AG10803 (cell line): ENCODE measurements at regions not wholly inside any gene's neighbourhood (a gene's known extent, or its start where the extent isn't known, plus 50 kb on each side); places are given as distances from the start of the nearest gene placed in this dataset.

Experiments used
- DNase-seq: peaks from one replicate; pipeline ENCODE4 v3.0.0; 2010; ENCODE audit warnings: low read depth
- H3K4me3 ChIP-seq: 2 replicates; pipeline ENCODE4 v1.5.1; 2011; ENCODE audit warnings: mild to moderate bottlenecking, low read length, control low read depth
- TF ChIP-seq, protein P1 (sequence below): conservative IDR thresholded peaks from 2 replicates; pipeline ENCODE4 v1.5.1; 2011; ENCODE audit warnings: mild to moderate bottlenecking, low read length, control low read depth, inconsistent platforms

DNA sequence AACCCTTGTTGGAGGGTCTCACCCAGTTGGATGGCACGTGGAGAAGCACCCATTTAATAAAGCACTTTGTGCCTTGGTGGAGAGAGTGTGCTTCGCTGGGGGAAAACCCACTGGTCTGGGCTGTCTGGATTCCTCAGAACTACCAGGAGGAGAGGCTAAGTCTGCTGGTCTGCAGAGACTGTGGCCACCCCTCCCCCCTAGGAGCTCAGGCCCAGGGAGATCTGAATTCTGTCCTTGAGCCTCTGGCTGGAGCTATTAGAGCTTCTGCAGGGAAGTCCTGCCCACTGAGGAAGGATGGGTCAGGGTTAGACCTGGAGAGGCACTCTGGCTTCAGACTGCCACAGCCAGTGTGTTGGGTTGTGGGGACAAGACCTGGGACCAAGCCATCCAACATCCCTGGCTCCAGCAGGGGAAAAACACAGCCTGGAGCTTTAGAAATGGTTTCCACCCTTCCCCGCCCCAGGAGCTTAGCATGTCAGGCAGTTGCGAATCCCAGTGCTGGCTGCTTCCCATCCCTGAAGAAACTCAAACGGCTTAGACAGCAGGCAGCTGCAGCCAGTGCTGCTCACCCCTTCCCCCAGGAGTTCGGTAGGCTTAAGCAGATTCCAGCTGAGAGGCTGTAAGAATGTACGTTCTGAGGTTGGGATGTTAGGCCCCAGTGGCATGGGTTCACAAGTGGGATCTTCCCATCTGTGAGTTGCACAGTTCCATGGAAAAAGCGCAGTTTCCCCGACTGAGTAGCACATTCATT, 288.3 kb downstream of the TGFB2 start:
- H3K4me3 ChIP-seq, result no peak overlapping the region
- no peak for DNase-seq
- TF ChIP-seq, protein P1, sequence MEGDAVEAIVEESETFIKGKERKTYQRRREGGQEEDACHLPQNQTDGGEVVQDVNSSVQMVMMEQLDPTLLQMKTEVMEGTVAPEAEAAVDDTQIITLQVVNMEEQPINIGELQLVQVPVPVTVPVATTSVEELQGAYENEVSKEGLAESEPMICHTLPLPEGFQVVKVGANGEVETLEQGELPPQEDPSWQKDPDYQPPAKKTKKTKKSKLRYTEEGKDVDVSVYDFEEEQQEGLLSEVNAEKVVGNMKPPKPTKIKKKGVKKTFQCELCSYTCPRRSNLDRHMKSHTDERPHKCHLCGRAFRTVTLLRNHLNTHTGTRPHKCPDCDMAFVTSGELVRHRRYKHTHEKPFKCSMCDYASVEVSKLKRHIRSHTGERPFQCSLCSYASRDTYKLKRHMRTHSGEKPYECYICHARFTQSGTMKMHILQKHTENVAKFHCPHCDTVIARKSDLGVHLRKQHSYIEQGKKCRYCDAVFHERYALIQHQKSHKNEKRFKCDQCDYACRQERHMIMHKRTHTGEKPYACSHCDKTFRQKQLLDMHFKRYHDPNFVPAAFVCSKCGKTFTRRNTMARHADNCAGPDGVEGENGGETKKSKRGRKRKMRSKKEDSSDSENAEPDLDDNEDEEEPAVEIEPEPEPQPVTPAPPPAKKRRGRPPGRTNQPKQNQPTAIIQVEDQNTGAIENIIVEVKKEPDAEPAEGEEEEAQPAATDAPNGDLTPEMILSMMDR, result no peak

DNA sequence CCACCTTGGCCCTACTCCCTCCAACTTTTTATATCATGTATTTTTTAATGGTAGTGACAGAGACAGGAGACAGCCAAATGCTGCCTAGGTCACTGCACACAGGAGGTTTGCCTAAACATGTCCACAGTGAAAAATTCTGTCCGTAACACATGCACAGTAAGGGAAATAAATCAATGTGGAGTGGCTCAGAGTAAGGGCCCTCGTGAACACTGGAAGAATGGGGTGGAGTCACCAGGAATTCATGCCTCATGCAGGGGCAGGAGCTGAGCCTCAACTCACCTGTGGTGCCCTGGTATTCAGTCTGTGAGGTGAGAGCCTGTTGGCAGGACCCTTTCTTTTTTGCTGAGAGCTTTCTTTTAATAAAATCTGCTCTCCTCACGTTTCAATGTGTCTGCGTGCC, 289.1 kb downstream of the TGFB2 start:
- no peak overlapping the region for H3K4me3 ChIP-seq
- DNase-seq, result no peak
- TF ChIP-seq, protein P1, result no peak

DNA sequence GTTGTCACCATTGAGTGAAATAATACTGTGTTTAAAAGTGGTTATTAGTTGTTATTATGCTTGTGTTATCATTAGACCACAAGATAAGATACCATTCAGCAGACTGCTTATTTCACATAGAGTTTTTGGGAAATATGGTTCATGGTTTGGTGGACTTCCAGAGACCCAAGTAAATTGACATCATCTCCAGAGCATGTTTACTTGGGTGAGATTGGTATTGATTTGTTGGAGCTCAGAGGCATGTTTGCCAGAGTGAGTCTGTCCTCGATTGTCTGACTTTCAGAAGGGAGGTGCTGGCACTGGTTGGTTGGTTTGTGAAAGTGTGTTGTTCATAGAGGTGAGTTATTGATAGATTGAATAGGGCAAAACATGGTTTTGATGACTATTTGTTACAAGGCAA, 291.4 kb downstream of the TGFB2 start:
- TF ChIP-seq, protein P1, result no peak
- DNase-seq, result no peak
- no peak overlapping the region for H3K4me3 ChIP-seq

DNA sequence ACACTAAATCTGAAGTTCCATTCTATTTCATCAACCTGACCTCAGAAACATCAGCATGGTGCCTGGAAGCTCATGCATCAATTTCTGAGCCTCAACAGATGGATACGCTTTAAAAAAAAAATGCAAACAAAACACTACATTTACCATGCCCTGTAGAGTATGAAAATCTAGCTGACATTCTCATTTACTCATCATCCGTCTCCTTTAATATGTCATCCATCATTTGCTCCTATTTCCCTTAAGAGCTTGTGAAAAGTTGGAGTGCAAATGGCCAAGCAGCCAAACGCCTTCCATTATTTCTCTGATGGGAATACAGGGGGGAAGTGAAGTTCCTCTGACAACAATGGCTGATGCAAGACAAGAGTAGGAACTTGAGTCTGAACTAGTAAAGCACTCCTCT, 295.0 kb downstream of the TGFB2 start:
- no peak overlapping the region for H3K4me3 ChIP-seq
- TF ChIP-seq, protein P1, result no peak
- no peak for DNase-seq

DNA sequence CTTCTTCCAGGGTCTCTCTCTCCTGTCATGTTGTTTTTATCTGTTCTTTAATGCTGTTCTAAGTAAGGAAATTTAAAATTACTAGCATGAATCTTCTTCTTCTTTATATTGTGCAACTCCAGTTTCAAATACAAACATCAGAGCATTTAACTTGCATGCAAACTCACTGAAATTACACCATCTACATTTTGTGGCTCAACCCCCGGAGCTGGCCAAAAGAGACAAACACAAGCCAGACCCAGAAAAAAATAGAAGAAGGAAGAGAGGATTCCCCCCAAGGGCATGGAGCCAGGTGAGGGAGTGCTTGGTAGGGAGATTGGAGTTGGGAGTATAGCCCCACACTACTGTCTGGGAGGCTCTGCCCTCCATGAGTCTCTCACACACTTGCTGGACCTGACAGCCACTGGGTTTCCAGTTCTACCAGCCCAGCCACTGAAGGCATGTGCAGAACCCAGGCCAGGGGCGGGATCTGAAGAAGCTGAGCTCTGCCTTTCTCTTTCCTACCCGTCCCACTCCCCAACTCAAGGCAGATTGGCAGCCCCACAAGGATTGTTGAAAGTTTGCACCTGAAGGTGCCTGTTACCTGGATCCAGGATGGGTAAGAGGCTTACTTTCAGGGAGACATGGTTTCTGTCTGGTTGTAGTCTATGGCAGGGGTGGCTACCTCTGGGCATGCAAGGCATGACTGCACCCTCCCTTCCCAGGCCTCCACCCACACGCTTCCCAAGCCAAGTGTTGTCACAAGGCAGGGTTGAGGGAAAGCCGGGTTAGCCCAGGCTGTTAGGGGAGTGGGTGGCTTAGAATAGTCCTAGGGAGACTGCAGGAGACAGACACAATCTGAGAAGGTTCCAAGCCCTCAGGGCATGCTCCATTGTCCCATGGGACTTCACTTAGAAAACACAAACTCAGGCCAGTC, 297.2 kb downstream of the TGFB2 start:
- DNase-seq, result peak; percentile 62
- TF ChIP-seq, protein P1, result no peak
- no peak overlapping the region for H3K4me3 ChIP-seq

DNA sequence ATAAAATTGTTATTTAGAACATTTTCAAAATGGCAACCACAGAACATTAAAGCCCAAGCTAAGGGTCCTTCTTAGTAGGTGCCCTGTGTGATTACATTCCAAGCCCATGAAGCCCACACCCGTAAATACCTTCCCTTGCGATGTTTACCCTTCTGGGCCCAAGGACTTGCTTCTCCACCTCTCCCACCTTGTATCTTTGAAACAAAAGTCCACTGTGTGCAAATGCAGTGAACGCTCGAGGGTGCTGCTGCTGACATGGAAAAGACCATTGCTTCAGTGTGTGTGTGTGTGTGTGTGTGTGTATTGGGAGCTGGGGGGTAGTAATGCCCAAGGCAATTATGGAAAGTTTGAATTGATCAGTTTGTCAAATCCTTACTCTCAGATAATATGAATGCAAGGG, 298.1 kb downstream of the TGFB2 start:
- no peak overlapping the region for H3K4me3 ChIP-seq
- DNase-seq, result no peak
- TF ChIP-seq, protein P1, result no peak

DNA sequence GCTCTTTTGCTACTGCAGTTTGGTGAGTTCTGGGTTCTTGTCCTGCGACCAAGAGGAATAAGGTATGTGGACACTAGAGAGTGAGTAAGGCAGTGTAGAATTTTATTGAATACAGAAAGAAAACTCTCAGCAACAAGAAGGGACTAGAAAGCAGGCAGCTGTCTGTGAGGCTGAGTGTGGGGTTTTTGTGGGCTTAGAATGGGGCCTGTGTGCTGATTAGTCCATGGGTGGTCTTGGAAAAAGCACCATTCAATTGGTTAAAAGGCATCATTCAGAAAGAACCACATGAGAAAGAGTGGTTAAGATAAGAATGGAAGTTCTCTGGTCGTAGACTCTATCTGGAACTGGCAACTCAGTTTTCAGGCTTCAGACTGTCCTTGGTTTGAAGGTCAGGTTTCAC, 298.8 kb downstream of the TGFB2 start:
- no peak for DNase-seq
- H3K4me3 ChIP-seq, result no peak overlapping the region
- TF ChIP-seq, protein P1, result no peak
